Left colon (tissue), 2 donors: ENCODE measurements at regions not wholly inside any gene's neighbourhood (a gene's known extent, or its start where the extent isn't known, plus 50 kb on each side); places are given as distances from the start of the nearest gene placed in this dataset.
"Not testable (repeated sequence)": the region's sequence is repeated elsewhere in the genome, so short reads cannot be mapped to it uniquely, and the experiment has no call there.

ENCODE experiments used
- ATAC-seq: fragments of 200-7000 bp; cut with Tn5 transposase; one replicate; pipeline ENCODE4 v1.9.1; 2020; ENCODE audit warnings: mild to moderate bottlenecking, moderate library complexity
- DNase-seq, 2 donors: peaks; one replicate each; pipeline ENCODE4 v3.0.0-alpha.2; 2020
- intact Hi-C, 2 donors: fragments of 100-400 bp; cut with DNase I in 1 of 2; cut with micrococcal nuclease in 1 of 2; formaldehyde crosslinking; loops; one replicate each; pipeline versions ENCODE4 v1.11.2 to v1.14.0; 2022; cut with DNase I, micrococcal nuclease
- donor health status: DM: no; HTN: no; CAD: no.
- donor health status: DM: yes; HTN: yes; CAD: no.

- DNase-seq (no peak), ATAC-seq (no peak)
- intact Hi-C loops: no loop called here
Observed at GRCh38 chr20:29687438-29687837, 1570.0 kb upstream of the DEFB115 start.

- DNase-seq: no peak
- ATAC-seq: no peak
- intact Hi-C loops: no loop called here
Observed at GRCh38 chr20:29689411-29690225, 1567.8 kb upstream of the DEFB115 start.

GRCh38 chr20:29690274-29690673 is 1567.2 kb upstream of the DEFB115 start:
- ATAC-seq (no peak), DNase-seq (no peak)

GRCh38 chr20:29740601-29740950 is 1516.9 kb upstream of the DEFB115 start:
- DNase-seq: no peak
- intact Hi-C loops: no loop called here
- no peak for ATAC-seq

More at GRCh38 chr20:29690274-29690673, 1567.2 kb upstream of the DEFB115 start:
- intact Hi-C loops: no loop called here

GRCh38 chr20:29740951-29741593 is 1516.4 kb upstream of the DEFB115 start:
- ATAC-seq (no peak), DNase-seq (no peak)
- intact Hi-C loops: no loop called here

- intact Hi-C loops: no loop called here
- DNase-seq: no peak
Observed at GRCh38 chr20:29741594-29741893, 1515.9 kb upstream of the DEFB115 start.

GRCh38 chr20:29741894-29742698 is 1515.4 kb upstream of the DEFB115 start:
- intact Hi-C loops: no loop called here
- no peak for DNase-seq
- ATAC-seq: no peak

More at GRCh38 chr20:29741594-29741893, 1515.9 kb upstream of the DEFB115 start:
- ATAC-seq: no peak

GRCh38 chr20:29742699-29743100 is 1514.8 kb upstream of the DEFB115 start:
- ATAC-seq: no peak
- intact Hi-C loops: no loop called here
- DNase-seq: no peak

- DNase-seq (no peak), ATAC-seq (no peak)
- intact Hi-C loops: no loop called here
Observed at GRCh38 chr20:29743101-29743931, 1514.1 kb upstream of the DEFB115 start.

- no peak for DNase-seq
- intact Hi-C loops: no loop called here
- no peak for ATAC-seq
Observed at GRCh38 chr20:29744071-29744470, 1513.4 kb upstream of the DEFB115 start.

- DNase-seq, intact Hi-C loops, ATAC-seq: not testable (repeated sequence)
Observed at GRCh38 chr20:29745534-29746245, 1511.8 kb upstream of the DEFB115 start.

- intact Hi-C loops: no loop called here
Observed at GRCh38 chr20:29750268-29750899, 1507.1 kb upstream of the DEFB115 start.

GRCh38 chr20:29752644-29753425 is 1504.6 kb upstream of the DEFB115 start:
- ATAC-seq, DNase-seq, intact Hi-C loops: not testable (repeated sequence)

More at GRCh38 chr20:29750268-29750899, 1507.1 kb upstream of the DEFB115 start:
- DNase-seq (no peak), ATAC-seq (no peak)

- intact Hi-C loops, DNase-seq, ATAC-seq: not testable (repeated sequence)
Observed at GRCh38 chr20:29753426-29753746, 1504.1 kb upstream of the DEFB115 start.

GRCh38 chr20:29753879-29754278 is 1503.6 kb upstream of the DEFB115 start:
- intact Hi-C loops, DNase-seq, ATAC-seq: not testable (repeated sequence)

- intact Hi-C loops, ATAC-seq, DNase-seq: not testable (repeated sequence)
Observed at GRCh38 chr20:29755854-29756498, 1501.5 kb upstream of the DEFB115 start.

GRCh38 chr20:29756664-29757063 is 1500.8 kb upstream of the DEFB115 start:
- no peak for ATAC-seq
- DNase-seq: no peak
- intact Hi-C loops: no loop called here
